ENCODE measurements at regions not wholly inside any gene's neighbourhood (a gene's known extent, or its start where the extent isn't known, plus 50 kb on each side); places are given as distances from the start of the nearest gene placed in this dataset.

DNA sequence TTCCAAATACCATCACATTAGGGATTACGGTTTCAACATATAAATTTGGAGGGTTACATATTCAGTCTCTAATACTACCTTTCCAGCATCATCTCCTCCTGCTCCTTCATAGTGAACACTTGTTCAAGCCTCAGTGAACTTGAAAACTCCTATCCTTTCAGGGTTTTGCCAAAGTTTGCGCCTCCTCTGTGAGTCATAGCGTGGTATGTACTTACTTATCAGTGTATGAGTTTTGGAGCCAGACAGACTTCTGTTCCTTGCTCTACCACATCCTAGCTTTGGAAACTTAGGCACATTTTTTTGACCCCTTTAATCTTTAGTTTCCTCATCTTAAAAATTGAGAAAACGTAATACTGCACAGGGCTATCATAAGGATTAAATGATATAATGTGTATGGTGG lies 160.1 kb upstream of the ZC3H12C start:
- in situ Hi-C loops (cut with MboI; ENCODE audit: low pct_unique_long_range_greater_than_20kb, low sequenced_read_pairs, unreplicated experiment), result no loop called here
- DNase-seq (ENCODE audit: low spot score), result no peak
- TF ChIP-seq, protein P1, sequence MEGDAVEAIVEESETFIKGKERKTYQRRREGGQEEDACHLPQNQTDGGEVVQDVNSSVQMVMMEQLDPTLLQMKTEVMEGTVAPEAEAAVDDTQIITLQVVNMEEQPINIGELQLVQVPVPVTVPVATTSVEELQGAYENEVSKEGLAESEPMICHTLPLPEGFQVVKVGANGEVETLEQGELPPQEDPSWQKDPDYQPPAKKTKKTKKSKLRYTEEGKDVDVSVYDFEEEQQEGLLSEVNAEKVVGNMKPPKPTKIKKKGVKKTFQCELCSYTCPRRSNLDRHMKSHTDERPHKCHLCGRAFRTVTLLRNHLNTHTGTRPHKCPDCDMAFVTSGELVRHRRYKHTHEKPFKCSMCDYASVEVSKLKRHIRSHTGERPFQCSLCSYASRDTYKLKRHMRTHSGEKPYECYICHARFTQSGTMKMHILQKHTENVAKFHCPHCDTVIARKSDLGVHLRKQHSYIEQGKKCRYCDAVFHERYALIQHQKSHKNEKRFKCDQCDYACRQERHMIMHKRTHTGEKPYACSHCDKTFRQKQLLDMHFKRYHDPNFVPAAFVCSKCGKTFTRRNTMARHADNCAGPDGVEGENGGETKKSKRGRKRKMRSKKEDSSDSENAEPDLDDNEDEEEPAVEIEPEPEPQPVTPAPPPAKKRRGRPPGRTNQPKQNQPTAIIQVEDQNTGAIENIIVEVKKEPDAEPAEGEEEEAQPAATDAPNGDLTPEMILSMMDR (IDR thresholded peaks at IDR 0.05; ENCODE audit: extremely low read depth, insufficient read depth, missing control alignments), result no peak

DNA sequence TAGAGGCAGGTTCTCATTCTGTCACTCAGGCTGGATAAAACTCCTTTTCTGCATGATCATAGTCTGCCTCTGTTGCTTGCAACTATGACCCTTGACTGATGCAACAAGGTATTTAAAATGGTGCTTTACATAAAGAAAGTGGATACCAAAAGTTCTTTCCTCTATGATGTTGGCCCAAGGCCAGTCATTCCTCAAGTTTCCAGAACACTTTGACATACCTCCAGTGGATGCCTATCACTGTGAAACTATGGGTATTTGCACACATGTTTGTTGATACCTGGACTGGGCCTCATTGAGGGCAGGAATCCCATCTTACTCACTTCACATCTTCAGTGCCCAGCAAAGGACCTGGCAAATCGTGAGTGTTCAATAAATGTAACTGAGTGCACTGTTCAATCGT lies 159.0 kb upstream of the ZC3H12C start:
- in situ Hi-C loops (cut with MboI; ENCODE audit: low pct_unique_long_range_greater_than_20kb, low sequenced_read_pairs, unreplicated experiment), result no loop called here
- TF ChIP-seq, protein P1 (IDR thresholded peaks at IDR 0.05; ENCODE audit: extremely low read depth, insufficient read depth, missing control alignments), result no peak
- no peak for DNase-seq (ENCODE audit: low spot score)

DNA sequence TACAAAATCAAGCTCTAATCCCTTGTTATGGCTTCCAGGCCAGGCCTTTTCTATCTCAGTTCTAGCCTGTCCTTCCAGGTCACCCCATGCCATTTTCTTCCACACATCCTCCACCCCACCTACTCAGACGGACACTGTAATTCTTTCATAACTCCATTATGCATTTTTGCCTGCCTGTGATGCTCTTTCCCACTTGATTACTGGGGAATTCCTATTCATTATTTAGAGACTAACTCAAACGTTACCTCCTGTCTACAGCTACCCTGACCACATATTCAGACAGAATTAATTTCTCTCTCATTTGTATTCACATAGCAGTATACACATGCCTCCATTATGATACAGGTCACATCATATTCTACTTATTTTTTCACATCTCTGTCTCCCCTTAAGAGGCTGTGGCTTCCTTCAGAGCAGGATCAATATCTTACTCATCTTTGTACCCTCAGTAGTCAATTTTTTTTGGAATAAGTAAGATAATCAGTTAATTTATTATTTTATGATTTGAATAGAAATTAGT lies 156.5 kb upstream of the ZC3H12C start:
- DNase-seq (ENCODE audit: low spot score), result no peak
- in situ Hi-C loops (cut with MboI; ENCODE audit: low pct_unique_long_range_greater_than_20kb, low sequenced_read_pairs, unreplicated experiment), result no loop called here
- TF ChIP-seq, protein P1 (IDR thresholded peaks at IDR 0.05; ENCODE audit: extremely low read depth, insufficient read depth, missing control alignments), result no peak

DNA sequence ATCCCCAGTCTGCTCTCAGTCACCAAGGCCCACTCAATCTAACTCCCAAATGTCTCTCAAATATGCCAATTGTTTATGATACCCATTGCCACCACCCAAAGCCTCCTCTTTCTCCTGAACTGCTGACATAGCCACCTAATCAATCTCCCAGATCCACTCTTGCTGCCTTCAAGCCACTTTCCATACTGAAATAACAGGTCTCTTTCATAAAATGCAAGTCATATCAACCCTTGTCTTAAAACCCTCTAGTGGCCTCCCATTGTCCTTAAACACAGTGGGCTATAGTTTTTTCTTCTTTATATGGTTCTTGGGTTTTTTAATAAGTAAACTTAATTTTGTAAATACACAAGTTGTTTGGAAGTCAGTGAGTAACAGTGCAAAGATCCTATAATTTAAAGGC lies 155.2 kb upstream of the ZC3H12C start:
- in situ Hi-C loops (cut with MboI; ENCODE audit: low pct_unique_long_range_greater_than_20kb, low sequenced_read_pairs, unreplicated experiment), result no loop called here
- DNase-seq (ENCODE audit: low spot score), result no peak
- TF ChIP-seq, protein P1 (IDR thresholded peaks at IDR 0.05; ENCODE audit: extremely low read depth, insufficient read depth, missing control alignments), result no peak

DNA sequence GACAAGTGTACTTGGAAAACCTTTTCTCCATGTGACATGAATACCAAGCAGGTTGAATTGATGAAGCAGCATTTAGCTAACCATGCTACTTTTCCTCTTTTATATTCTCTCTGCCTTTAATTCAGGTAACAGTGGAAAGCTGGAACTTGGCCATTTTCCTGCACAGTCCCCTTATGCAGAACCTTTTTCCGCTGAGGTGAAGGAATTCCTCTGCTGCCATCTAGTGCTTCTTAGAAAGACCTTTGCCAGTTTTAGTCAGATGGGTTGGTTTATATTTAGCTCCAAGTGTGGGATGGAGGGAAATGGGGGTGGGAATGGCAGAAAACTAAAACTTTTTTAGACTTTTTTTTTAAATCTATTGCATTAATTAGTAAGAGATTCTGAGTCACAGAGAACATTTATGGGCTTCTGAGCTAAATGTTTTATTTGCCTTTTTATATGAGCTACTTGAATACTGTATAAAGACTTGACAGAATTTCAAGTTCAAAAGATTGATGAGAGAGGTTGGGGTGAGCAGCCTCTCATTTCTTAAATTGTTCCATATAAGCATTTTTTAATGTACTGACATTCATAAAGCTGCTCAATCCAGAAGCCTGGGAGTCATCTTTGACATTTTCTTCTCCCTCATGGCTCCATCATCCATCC lies 153.9 kb upstream of the ZC3H12C start:
- in situ Hi-C loops (cut with MboI; ENCODE audit: low pct_unique_long_range_greater_than_20kb, low sequenced_read_pairs, unreplicated experiment), result no loop called here
- no peak for DNase-seq (ENCODE audit: low spot score)

DNA sequence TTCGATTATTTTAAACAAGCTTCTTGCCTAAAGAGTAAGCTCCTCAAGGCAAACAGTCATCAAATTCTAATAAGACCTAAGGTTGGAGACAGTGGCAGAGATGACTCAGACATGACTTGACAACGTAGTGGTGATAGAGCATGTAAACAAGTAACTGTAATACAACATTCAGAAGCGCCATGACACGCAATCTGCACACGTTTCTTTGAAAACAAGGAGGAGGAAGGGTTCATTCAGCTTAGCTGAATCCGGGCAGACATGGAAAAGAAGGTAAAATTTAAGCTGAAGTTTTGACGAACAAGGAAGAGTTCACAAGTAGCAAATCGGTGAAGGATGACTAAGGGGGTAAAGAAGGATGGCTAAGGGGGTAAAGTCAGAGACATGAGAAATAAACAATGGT lies 152.4 kb upstream of the ZC3H12C start:
- TF ChIP-seq, protein P1 (IDR thresholded peaks at IDR 0.05; ENCODE audit: extremely low read depth, insufficient read depth, missing control alignments), result no peak
- DNase-seq (ENCODE audit: low spot score), result no peak
- in situ Hi-C loops (cut with MboI; ENCODE audit: low pct_unique_long_range_greater_than_20kb, low sequenced_read_pairs, unreplicated experiment), result no loop called here

More for the DNA sequence above, 153.9 kb upstream of the ZC3H12C start:
- TF ChIP-seq, protein P1 (IDR thresholded peaks at IDR 0.05; ENCODE audit: extremely low read depth, insufficient read depth, missing control alignments), result peak; percentile 67

All from GM13977 (cell line).